Right ventricle myocardium inferior (tissue), 1 donor: ENCODE measurements at regions not wholly inside any gene's neighbourhood (a gene's known extent, or its start where the extent isn't known, plus 50 kb on each side); places are given as distances from the start of the nearest gene placed in this dataset.
A peak's percentile ranks its signal among the peaks of the same experiment; 100 is the strongest.
"Not testable (repeated sequence)": the region's sequence is repeated elsewhere in the genome, so short reads cannot be mapped to it uniquely, and the experiment has no call there.

Source experiments
- ATAC-seq: fragments of 200-7000 bp; cut with Tn5 transposase; one replicate; pipeline ENCODE4 v1.9.1; 2020; ENCODE audit warnings: mild to moderate bottlenecking, moderate library complexity
- DNase-seq: peaks from one replicate; pipeline ENCODE4 v3.0.0; 2021; ENCODE audit errors: missing footprints
- intact Hi-C: fragments of 100-400 bp; cut with DNase I; formaldehyde crosslinking; loops from one replicate; pipeline ENCODE4 v1.11.0; 2022
- donor health status: DM: no; HTN: yes; CAD: no; lungs with severe emphysema.

DNA sequence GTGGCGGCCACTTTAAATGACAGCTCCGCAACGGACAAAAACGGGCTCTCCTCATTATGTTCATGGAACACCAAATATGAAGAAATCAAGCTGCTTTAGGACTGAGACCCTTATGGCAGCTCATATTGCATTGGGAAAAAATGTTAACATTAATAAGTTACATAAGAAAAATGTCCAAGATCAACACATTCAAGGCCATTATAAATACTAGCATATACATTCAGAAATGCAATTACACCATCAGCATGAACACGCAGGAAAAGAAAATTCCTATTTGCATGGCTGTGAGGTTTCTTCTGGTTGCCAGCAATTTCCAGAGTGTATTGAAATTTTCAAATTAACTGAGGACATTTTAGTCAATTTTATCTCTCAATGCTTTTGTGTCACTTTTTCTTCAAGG, 374.1 kb upstream of the NRP1 start:
- intact Hi-C loops = no loop called here
- DNase-seq (no peak), ATAC-seq (no peak)

DNA sequence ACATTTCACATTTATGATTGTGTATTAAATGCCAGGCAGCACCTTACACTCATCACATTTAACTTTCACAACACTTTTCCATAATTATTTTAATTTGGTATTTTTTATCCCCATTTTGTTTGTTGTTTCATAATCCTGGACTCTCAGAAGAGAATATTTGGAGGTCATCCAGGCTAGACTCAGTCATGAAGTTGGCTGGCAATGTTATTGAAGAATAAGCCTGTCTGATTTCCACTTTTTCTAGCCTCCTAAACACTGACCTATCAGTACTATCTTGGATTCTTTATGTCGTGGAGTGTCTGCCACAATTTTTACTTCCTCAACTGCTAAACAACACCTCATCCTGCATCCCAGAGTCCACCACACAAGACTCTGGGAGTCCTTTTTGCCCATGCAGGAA, 372.3 kb upstream of the NRP1 start:
- ATAC-seq = peak; percentile 68
- intact Hi-C loops = no loop called here
- no peak for DNase-seq

DNA sequence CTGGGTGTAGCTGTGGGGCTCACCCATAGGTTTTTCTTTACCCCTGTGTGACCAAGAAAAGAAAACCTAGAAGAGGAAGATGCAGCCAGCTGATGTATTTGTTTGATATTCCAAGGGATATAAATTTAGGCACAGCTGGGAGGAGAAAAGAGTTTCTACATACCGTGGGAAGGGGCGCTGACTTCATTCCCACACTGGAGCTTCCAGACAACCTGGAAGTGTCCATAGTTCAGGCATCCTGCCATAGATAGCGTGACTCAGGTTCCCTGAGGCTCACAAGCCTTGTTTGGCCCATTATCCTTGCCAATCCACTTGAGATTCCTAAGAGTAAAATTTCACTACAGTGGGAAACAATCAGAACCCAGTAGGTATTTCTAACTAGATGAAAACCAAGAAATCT, 371.7 kb upstream of the NRP1 start:
- DNase-seq = no peak
- ATAC-seq = peak; percentile 80
- intact Hi-C loops = no loop called here

DNA sequence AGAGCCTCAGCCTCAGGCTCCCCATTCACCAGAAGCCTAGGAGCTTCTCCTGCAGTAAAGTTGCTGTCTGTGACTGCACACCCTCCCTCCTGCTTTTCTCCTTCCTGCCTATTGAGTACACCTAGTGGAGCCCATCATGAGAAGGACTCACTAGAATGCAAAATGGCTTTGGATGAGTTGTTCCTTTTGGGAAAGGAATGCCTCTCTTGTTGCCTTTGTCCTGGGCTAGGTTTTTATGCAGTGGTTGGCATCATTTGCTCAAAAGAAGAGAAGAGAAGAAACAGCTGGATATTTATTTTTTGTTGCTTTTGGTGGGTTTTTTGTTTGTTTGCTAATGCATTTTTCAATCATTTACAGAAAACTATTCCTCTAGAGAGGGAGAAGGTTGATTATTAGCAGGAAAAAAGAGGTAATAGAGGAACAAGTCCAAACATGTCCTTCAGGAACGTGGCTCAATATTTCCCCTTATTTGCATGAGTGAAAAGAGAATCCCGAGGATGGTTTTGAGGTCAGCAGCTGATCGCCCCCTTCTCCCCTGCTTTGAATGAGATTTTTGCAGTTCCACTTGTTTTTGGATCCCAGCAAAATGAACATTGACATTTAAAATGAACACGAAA, 369.9 kb upstream of the NRP1 start:
- intact Hi-C loops = no loop called here
- DNase-seq = no peak
- no peak for ATAC-seq

DNA sequence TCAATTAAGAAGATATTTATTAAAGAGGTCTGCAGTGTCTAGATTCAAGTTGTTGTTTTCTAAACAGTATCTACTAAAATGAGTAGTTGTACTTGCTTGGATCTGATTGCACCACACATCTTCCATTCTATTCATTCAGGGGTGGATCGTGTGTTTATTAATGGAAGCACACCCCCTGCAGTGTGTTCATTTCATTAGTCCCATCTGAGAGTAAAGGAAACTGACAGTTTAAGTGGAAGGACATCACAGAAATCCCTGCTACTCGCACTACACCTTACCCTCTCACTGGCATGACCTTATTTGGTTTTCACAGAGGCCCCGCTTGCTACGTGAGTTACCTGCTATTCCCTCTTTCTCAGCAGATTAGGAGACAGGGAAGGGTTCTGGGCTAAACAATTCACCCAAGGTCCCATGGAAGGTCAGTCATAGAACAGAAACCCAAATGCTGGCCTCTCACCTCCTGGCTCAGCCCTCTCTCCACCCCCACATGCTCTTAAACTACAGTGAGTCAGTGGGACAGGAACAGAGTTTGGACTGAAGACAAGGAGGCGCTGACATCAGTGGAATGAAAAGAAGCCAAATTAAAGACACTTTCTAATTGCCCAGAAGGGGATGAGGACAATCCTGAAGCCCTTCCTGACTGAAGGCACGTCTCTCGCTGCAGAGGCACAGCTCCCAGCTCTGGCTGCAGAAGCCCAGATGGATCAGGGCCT, 369.2 kb upstream of the NRP1 start:
- intact Hi-C loops = no loop called here
- DNase-seq = no peak
- ATAC-seq = peak; percentile 20

DNA sequence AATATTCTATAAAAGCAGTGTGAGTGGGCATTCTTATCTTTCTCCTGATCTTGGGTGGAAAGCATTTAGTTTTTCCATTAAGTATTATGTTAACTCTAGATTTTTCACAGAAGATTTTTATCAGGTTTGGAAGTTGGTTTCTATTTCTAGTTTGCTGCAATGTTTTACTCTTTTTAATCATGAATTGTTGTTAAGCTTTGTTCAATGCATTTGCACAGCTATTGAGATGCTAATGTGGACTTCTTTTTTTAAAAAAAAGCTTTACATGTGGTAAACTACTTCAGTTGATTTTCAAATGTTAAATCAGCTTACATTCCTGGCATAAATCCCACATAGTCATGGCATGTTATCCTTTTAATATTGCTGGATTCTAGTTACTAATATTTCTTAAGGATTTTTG, 363.6 kb upstream of the NRP1 start:
- ATAC-seq (no peak), DNase-seq (no peak)
- intact Hi-C loops = no loop called here

DNA sequence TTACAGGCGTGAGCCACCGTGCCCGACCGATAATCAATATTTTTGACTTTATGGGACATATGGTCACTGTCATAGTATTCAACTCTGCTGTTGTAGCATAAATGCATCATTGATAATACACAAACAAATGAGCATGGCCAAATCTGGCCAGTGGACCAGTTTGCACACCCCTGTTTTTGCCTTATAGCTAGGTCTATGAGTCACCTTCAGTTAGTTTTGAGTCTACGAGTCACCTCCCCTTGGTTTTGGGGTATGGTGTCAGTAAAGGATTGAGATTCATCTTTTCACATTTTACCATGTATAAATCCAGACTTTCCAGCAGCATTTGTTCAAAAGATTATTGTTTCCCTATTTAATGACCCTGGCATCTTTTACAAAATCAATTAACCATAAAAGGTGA, 362.5 kb upstream of the NRP1 start:
- intact Hi-C loops = no loop called here
- no peak for DNase-seq
- ATAC-seq = no peak

DNA sequence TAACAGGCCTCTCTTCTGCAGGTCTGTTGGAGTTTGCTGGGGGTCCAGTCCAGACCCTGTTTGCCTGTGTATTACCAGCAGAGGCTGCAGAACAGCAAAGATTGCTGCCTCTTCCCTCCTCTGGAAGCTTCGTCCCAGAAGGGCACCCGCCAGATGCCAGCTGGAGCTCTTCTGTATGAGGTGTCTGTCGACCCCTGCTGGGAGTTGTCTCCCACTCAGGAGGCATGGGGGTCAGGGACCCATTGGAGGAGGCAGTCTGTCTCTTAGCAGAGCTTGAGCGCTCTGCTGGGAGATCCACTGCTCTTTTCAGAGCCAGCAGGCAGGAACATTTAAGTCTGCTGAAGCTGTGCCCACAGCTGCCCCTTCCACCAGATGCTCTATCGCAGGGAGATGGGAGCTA, 361.1 kb upstream of the NRP1 start:
- DNase-seq (no peak), ATAC-seq (no peak)
- intact Hi-C loops = no loop called here

DNA sequence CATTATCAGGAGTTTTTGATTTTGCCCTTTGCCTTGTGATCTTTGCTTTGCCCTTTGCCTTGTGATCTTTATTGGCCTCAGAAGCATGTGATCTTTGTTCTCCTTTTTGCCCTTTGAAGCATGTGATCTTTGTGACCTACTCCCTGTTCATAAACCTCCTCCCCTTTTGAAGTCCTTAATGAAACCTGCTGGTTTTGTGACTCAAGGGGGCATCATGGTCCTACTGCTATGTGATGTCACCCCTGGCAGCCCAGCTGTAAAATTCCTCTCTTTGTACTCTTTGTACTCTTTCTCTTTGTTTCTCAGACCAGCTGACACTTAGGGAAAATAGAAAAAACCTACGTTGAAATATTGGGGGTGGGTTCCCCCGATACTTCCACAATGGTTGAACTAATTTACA, 356.1 kb upstream of the NRP1 start:
- intact Hi-C loops, DNase-seq, ATAC-seq: not testable (repeated sequence)

DNA sequence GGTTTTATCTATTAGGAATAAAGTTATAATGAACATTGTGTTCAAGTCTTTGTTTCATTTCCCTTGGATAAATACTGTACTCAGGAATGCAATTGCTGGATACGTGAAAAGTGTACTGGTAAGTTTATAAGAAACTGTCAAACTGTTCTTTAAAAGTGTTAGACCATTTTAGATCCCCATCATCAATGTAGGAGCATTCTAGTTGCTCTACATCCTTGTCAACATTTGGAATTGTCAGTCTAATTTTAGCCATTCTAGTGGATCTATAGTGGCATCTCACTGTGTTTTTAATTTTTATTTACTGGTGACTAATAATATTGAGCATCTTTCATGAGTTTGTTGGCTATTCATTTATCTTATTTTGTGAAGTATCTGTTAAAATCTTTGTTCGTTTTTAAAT, 354.0 kb upstream of the NRP1 start:
- intact Hi-C loops = no loop called here
- ATAC-seq (no peak), DNase-seq (no peak)

DNA sequence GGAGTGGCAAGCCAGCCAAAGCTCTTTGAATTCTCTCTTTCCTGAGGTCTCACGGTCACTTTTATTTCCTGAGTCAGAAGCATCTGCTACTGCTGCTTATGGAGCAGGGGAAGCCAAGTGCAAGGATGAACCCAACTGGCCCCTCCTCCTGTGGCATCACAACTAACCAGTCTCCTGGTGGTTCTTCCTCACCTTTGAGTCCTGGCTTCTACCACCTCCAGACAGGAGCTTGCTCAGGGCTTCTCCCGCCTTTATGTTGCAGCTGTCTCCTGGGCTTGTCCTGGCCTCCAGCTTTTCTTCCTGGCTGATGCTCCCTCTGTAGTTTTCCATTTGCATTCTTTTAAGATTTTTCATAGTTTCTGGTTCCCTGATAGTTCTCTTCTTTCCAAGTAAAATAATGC, 349.7 kb upstream of the NRP1 start:
- intact Hi-C loops = no loop called here
- no peak for DNase-seq
- no peak for ATAC-seq

DNA sequence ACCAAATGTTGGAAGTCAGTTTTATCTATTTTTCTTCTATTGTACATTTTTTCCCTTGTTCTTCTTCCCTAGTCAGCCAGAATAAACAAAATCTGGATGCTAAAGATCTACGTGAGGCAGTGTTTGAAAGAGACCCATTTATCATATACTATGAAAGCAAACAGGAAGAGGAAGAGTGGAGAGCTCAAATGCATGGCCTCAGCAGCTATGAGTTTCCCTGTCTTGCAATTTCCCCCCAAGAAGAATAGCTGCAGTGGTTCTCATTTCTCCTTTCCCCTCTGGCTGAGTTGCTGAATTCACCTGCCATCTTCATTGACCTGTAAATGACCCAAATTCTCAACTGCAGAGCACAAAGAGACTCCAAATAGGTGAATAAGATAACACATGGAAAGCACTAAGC, 347.1 kb upstream of the NRP1 start:
- ATAC-seq = no peak
- no peak for DNase-seq
- intact Hi-C loops = no loop called here

DNA sequence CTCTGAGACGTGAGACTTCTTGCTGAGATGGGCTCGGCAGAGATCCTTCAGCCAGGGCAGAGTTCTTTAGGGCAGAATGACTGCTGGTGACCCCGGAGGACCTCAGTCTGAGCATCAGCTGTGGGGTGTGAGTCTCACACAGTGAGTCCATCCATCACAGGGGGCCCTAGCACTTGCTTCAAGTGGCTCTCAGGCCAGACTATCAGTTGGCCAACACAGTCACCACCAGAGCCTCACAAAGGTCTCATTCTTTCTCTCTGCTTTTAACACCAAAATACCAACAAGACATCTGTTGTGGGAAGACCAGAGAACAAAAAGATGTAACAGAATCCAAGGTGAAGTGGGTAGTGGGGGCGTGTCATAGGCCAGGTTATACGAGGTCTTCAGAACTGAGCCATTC, 345.6 kb upstream of the NRP1 start:
- ATAC-seq (no peak), DNase-seq (no peak)
- intact Hi-C loops = no loop called here

DNA sequence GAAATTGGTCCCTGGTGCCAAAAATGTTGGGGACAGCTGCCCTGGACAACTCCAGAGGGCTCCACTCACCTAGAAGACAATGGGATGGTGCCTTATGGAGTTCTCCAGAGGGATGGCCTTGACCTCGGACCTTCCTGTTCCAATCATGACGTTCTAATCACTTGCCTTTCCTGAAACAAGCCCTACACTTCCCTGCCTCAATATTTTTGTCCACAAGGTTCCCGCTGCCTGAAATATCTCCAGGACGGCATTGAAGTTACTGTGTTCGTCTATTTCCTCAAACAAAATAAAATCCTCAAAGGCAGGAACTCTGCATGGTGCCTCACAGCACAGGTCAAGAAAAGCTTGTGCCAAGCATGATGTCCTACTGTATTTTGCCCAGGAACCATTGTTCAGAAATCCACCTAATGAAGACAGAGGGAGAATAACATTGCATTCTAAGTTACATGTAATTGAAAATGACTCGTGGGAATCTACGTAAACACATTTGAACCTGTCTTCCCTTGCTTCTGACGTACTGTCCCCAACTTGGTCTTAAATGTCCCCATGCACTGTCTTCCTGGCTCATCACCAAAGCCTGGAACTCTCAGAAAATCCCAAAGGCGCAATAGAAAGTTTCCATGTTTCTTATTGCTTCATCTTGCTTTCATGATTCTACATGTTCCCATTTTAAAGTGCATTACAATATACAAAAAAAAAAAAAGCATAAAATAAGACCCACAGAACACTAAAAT, 342.3 kb upstream of the NRP1 start:
- ATAC-seq (no peak), DNase-seq (no peak)
- intact Hi-C loops = no loop called here

DNA sequence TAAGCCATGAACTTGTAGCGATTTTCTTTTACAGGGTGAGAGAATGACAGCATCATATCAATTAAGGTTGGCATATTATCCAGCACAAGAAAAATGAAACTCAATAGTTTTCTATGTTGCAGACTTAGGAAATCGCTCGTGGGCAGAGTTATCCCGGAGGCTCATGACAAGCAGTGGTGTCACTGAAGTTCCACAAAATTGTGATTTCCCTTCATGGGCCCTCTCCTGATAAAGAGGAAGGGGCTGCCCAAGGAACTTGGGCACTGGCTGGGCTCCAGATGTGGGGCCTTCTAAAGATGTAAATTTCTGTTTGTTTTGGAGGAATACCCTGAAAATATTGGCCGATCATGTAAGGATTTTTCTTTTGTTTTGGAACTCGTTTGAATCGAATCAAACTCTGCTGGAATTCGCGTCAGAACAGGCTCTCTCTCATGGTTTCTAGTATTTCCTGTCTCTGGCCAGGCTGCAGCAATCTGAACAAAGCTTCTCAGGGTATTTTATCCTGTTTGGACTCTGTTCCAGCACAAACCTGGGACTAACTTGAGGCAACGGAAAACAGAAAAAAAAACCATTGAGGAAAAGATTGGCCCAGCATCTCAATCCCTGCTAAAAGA, 340.6 kb upstream of the NRP1 start:
- DNase-seq (no peak), ATAC-seq (no peak)
- intact Hi-C loops = no loop called here

DNA sequence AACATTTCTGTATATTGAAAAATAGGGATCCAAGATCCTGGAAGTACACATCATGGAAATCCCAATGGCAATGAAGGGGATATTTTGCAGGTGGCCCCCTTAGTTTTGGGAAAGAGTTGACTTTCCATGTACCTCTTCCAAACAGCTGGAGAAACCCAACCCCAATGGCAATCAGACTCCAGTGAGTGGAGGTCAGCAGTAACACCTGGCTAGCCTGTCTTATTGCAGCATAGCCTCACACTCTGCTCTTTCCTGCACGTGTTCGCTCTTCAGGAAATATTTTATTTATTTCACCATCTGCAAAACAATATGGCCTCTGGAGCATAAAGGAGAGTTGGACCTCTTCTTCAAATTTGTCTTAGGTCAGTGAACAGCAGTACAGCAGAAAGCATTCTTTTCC, 340.0 kb upstream of the NRP1 start:
- intact Hi-C loops = no loop called here
- ATAC-seq = no peak
- no peak for DNase-seq

DNA sequence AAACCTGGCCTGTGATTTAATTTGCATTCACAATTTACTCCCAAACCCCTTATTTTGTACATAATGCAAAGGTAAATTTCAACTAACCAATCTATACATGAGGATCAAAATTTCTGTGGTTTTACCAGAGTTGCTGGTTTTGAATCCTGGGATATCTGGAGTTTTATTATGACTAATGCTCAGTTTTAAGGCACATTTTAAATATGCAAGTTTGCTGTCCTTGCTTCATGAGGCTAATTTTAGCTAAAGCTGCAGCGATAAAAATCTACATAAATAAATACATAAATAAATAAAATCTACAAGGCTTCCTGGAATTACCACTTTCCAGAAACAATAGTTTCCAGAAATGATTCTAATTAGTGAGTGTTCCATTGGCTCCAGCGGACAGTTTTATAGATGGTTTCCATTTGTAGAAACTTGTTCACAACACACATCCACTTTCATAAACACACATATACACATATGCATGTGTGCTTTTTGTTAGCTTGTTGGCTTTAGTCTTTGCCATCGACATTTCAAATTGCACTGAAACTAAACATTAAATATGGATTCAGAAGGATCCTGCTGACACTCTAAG, 339.5 kb upstream of the NRP1 start:
- ATAC-seq = no peak
- intact Hi-C loops = no loop called here
- no peak for DNase-seq

DNA sequence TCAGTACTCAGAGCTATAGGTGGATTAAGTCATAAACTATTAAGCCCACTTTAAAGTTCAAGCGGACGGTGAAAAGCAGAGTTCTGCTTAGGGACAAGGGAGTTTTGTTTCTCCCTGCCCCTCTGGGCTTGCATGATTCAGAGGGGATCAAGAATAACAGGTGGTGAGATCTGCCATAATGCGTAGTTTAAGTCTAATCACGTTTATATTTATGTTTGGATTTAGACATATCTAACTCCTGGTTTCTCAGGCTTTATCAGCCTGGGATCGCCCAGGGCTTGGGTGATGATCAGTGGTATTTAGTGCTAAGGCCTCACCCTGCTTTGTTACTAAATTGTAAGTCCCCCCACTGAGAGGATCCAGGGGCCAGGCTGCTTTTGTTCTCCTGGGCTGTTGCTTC, 335.4 kb upstream of the NRP1 start:
- no peak for ATAC-seq
- intact Hi-C loops = loop anchor here (10.0 kb wide), 2 partner anchors 105 to 195 kb away; no protein-coding TSS in a partner anchor

DNA sequence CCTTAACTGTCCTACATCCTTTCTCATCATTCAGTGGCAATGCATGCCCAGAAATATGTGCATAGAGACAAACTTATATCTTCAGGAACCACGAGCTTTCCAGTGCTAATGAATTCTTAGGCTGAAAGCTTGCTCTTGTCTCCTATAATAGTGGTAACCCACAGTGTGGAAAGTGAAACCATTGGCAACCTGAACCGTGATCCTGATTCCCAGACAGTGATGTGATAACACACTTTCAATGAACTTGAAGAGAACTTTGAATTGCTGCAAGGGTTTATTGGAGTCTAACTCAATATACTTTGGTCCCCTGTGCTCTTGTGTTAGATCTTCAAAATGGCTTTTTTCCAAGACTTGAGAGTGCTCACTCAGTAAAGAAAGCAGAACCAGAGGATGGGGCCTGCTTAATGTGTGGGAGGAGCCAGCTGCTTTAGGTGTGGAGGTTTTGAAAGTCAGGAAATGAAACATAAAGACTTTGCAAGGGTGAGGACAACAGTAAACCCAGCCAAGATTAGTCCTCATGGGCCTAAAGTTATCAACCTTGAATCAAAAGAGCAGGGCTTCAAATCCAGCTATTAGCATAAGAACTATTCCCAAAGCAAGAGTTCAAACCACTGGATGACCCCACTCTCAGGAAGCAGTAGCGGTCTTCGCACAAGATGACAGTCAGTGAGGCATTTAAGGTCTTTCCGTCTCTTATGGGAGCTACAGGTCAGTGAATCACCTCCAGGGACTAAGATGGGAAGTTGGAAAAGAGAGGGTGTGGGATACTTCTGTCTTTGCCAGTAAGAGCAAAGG, 332.4 kb upstream of the NRP1 start:
- ATAC-seq = no peak
- no peak for DNase-seq
- intact Hi-C loops = loop anchor here (10.0 kb wide), 2 partner anchors 108 to 192 kb away; no protein-coding TSS in a partner anchor

More for the DNA sequence above, 335.4 kb upstream of the NRP1 start:
- no peak for DNase-seq
